ENCODE measurements at regions not wholly inside any gene's neighbourhood (a gene's known extent, or its start where the extent isn't known, plus 50 kb on each side); places are given as distances from the start of the nearest gene placed in this dataset.

DNA sequence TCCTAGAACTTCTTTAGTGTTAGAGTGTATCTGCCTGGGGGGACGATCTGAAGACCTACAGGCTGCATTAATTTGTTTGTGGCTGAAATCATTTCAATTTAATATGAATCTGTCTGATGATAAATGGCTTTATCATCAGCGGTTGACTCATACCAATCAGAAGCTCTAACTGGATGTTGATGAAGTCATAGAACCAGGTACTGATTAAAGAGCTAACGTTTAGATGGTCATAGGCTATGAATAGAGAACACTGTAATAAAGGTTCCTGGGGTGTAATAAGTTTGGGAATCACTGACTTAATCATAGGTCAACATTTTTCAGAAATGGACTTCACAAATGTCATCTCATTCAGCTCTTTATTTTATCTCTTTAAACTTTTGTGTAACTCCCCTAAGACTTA, 329.9 kb downstream of the MSX2 start:
- H3K4me3 ChIP-seq (ENCODE audit: low read length), result no peak overlapping the region
- no peak for TF ChIP-seq CTCF (IDR thresholded peaks at IDR 0.05; ENCODE audit: insufficient read depth, low read depth, low read length, missing control alignments)
- DNase-seq (ENCODE audit: low read depth), result no peak

DNA sequence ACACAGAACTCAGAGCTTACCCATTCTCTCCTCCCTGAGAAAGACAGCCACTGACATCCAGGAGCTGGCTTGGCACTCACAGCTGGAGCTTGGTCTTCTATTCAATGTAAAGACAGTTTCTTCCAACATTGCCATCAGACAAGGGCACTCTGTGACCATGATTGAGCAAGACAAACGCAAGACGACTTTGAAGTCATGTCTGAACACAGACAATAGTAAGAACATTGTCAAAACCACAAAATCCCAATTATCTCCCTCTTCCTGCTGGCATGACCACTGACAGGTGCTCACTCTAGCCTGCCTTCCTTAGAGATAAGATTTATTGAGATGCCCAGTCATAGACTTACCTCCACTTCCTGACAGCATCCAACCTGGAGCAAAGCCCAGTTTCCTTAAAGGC, 328.0 kb downstream of the MSX2 start:
- TF ChIP-seq CTCF (IDR thresholded peaks at IDR 0.05; ENCODE audit: insufficient read depth, low read depth, low read length, missing control alignments), result no peak
- H3K4me3 ChIP-seq (ENCODE audit: low read length), result no peak overlapping the region
- no peak for DNase-seq (ENCODE audit: low read depth)

- no peak for TF ChIP-seq CTCF (IDR thresholded peaks at IDR 0.05; ENCODE audit: insufficient read depth, low read depth, low read length, missing control alignments)
- no peak overlapping the region for H3K4me3 ChIP-seq (ENCODE audit: low read length)
- no peak for DNase-seq (ENCODE audit: low read depth)
Observed at GRCh38 chr5:175047048-175047447, 322.7 kb downstream of the MSX2 start.

DNA sequence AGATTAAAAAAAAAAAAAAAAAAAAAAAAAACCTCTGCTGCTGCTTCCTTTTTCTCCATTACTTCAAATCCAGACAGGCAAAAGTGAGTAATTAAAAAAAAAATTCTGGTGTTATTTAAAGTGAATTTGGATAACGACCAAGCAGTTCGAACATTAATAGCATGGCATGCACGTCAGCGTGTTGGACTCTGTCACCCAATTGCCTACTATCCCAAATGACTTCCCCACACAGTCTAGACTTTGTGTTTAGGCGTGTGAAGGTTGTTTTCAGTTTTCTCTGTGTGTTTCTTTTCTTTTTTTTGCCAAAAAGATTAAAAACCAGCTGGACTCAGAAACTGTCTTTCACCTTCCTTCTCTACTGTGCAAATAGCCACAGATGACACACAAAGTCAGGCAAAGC, 321.4 kb downstream of the MSX2 start:
- TF ChIP-seq CTCF (IDR thresholded peaks at IDR 0.05; ENCODE audit: insufficient read depth, low read depth, low read length, missing control alignments), result no peak
- DNase-seq (ENCODE audit: low read depth), result no peak
- H3K4me3 ChIP-seq (ENCODE audit: low read length), result no peak overlapping the region

- no peak for TF ChIP-seq CTCF (IDR thresholded peaks at IDR 0.05; ENCODE audit: insufficient read depth, low read depth, low read length, missing control alignments)
- H3K4me3 ChIP-seq (ENCODE audit: low read length), result no peak overlapping the region
- no peak for DNase-seq (ENCODE audit: low read depth)
Observed at GRCh38 chr5:175037820-175038219, 313.4 kb downstream of the MSX2 start.

GRCh38 chr5:175035882-175036533, 311.6 kb downstream of the MSX2 start:
- DNase-seq (ENCODE audit: low read depth), result no peak
- H3K4me3 ChIP-seq (ENCODE audit: low read length), result no peak overlapping the region
- TF ChIP-seq CTCF (IDR thresholded peaks at IDR 0.05; ENCODE audit: insufficient read depth, low read depth, low read length, missing control alignments), result no peak

- no peak overlapping the region for H3K4me3 ChIP-seq (ENCODE audit: low read length)
- TF ChIP-seq CTCF (IDR thresholded peaks at IDR 0.05; ENCODE audit: insufficient read depth, low read depth, low read length, missing control alignments), result no peak
- DNase-seq (ENCODE audit: low read depth), result no peak
Observed at GRCh38 chr5:175034924-175035323, 310.5 kb downstream of the MSX2 start.

Measured in epithelial cell of esophagus (primary cell).